NK-92 treated with Interleukin-12 subunit alpha and Interleukin-12 subunit beta, amount 100 ng/mL, for 24 hours (cell line): ENCODE measurements at regions not wholly inside any gene's neighbourhood (a gene's known extent, or its start where the extent isn't known, plus 50 kb on each side); places are given as distances from the start of the nearest gene placed in this dataset.

Experiments
- DNase-seq: peaks from one replicate; lab custom pipeline; 2025; lab: John Stamatoyannopoulos, UW

- no peak for DNase-seq
Measured at GRCh38 chr5:4116834-4117233, 521.2 kb downstream of the IRX1 start.

- DNase-seq = no peak
Measured at GRCh38 chr5:4124221-4124970, 528.8 kb downstream of the IRX1 start.

GRCh38 chr5:4128994-4129393 lies 533.4 kb downstream of the IRX1 start:
- DNase-seq = no peak

- no peak for DNase-seq
Measured at GRCh38 chr5:4129523-4129922, 533.9 kb downstream of the IRX1 start.

GRCh38 chr5:4130819-4131218 lies 535.2 kb downstream of the IRX1 start:
- no peak for DNase-seq

- DNase-seq = no peak
Measured at GRCh38 chr5:4137781-4138180, 542.1 kb downstream of the IRX1 start.

- DNase-seq = no peak
Measured at GRCh38 chr5:4142842-4143241, 547.2 kb downstream of the IRX1 start.

GRCh38 chr5:4144411-4145007 lies 548.9 kb downstream of the IRX1 start:
- no peak for DNase-seq

- no peak for DNase-seq
Measured at GRCh38 chr5:4145511-4145910, 549.9 kb downstream of the IRX1 start.

- no peak for DNase-seq
Measured at GRCh38 chr5:4148009-4148408, 552.4 kb downstream of the IRX1 start.

GRCh38 chr5:4150067-4150466 lies 554.4 kb downstream of the IRX1 start:
- no peak for DNase-seq

GRCh38 chr5:4156153-4156552 lies 560.5 kb downstream of the IRX1 start:
- no peak for DNase-seq

GRCh38 chr5:4156889-4157288 lies 561.3 kb downstream of the IRX1 start:
- DNase-seq = no peak

- DNase-seq = no peak
Measured at GRCh38 chr5:4158750-4159447, 563.3 kb downstream of the IRX1 start.

GRCh38 chr5:4159681-4160080 lies 564.0 kb downstream of the IRX1 start:
- DNase-seq = no peak

GRCh38 chr5:4164167-4164566 lies 568.5 kb downstream of the IRX1 start:
- no peak for DNase-seq

- DNase-seq = no peak
Measured at GRCh38 chr5:4180703-4181102, 585.1 kb downstream of the IRX1 start.

- no peak for DNase-seq
Measured at GRCh38 chr5:4182144-4182543, 586.5 kb downstream of the IRX1 start.

GRCh38 chr5:4185127-4185526 lies 589.5 kb downstream of the IRX1 start:
- DNase-seq = no peak

- no peak for DNase-seq
Measured at GRCh38 chr5:4188704-4189103, 593.1 kb downstream of the IRX1 start.

- no peak for DNase-seq
Measured at GRCh38 chr5:4189317-4189716, 593.7 kb downstream of the IRX1 start.

- no peak for DNase-seq
Measured at GRCh38 chr5:4191041-4191440, 595.4 kb downstream of the IRX1 start.

- no peak for DNase-seq
Measured at GRCh38 chr5:4191703-4192102, 596.1 kb downstream of the IRX1 start.
